Fibroblast of villous mesenchyme (primary cell): ENCODE measurements at regions not wholly inside any gene's neighbourhood (a gene's known extent, or its start where the extent isn't known, plus 50 kb on each side); places are given as distances from the start of the nearest gene placed in this dataset.

Source experiments
- DNase-seq: peaks from one replicate; pipeline ENCODE4 v3.0.0-alpha.2; 2010; ENCODE audit warnings: low read depth
- H3K4me3 ChIP-seq: 2 replicates; pipeline ENCODE4 v1.5.1; 2011; ENCODE audit warnings: low read depth, mild to moderate bottlenecking, low read length
- CTCF ChIP-seq: IDR thresholded peaks from 2 replicates; pipeline ENCODE4 v1.5.1; 2012; ENCODE audit warnings: low read depth, mild to moderate bottlenecking, low read length; ENCODE audit not compliant: insufficient read depth

DNA sequence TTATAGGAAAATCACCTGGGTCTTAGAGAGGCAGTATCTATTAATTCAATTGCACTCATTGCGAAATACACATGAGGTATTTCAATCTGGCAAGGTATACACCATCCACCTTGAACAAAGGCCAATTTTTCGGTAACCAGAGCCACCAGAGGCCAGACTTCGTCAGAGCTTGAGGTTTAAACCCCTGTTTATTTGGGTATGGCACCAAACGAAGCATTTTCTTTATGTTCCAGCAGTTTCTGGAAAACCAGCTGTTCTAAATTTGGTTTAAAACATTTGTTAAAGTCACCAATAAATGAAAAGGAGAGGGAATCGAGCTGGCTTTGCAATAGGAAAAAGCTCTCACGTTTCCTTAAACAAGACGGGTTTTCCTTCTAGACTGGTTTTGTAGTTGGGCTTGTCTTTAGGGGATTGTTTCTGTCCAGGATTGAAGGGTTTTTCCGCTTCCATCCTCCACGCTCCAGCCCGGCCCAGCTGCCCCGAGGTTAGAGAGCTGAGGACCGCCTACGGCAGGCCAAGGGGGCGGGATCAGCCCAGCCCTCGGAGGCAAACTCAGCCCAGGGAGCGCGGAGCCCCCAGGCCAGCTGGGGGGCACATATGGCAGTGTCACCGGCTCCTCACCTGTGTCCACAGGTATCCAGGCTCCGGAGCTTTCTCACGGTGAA, 539.4 kb upstream of the MGMT start:
- no peak for TF ChIP-seq CTCF
- H3K4me3 ChIP-seq: no peak overlapping the region
- DNase-seq: no peak

GRCh38 chr10:128928231-128928836, 538.7 kb upstream of the MGMT start:
- H3K4me3 ChIP-seq: no peak overlapping the region
- TF ChIP-seq CTCF: no peak
- DNase-seq: no peak

- no peak for TF ChIP-seq CTCF
- no peak for DNase-seq
- H3K4me3 ChIP-seq: no peak overlapping the region
Observed at GRCh38 chr10:128929131-128929530, 537.9 kb upstream of the MGMT start.

GRCh38 chr10:128929767-128930166, 537.3 kb upstream of the MGMT start:
- TF ChIP-seq CTCF: no peak
- no peak for DNase-seq
- no peak overlapping the region for H3K4me3 ChIP-seq

DNA sequence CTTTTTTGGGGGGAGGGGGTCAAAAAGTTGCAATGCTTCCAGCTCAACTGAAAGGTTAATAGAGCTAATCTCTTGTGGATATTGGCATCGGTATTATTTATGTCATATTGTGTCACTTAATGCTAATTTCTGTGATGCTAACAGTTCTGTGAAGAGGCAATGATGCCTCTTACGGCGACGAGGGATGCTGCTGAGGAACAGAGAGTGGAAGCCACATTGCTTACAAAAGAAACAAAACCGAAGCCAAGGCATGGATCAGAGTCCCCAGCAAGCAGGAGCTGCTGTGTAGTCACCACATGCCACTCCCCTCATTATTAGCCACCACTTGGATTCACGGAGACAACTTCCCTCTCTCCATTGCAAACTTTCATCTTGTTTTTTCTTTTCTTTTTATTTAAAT, 536.5 kb upstream of the MGMT start:
- no peak for TF ChIP-seq CTCF
- no peak for DNase-seq
- no peak overlapping the region for H3K4me3 ChIP-seq

- no peak for DNase-seq
- no peak overlapping the region for H3K4me3 ChIP-seq
- TF ChIP-seq CTCF: no peak
Observed at GRCh38 chr10:128932071-128932820, 534.8 kb upstream of the MGMT start.

- DNase-seq: no peak
- no peak overlapping the region for H3K4me3 ChIP-seq
- no peak for TF ChIP-seq CTCF
Observed at GRCh38 chr10:128934492-128934891, 532.5 kb upstream of the MGMT start.
